ENCODE measurements at regions not wholly inside any gene's neighbourhood (a gene's known extent, or its start where the extent isn't known, plus 50 kb on each side); places are given as distances from the start of the nearest gene placed in this dataset.

DNA sequence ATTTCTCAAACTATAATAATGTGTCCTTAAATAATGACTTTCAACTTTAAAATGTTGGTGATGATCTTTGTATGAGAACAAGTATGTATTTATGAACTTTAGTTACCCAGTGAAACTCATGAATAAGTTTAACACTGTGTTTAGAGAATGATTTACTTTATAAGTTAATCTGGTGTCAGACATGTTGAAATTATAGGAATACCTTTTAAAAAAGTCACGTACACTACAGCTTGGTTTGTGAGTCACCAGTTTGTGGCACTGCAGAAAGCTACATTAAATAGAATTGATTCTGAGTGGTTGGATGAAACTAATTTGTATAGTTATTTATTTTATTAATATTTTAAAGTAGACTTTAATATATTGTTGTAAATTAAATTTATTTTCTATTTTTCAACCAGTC lies 1366.2 kb upstream of the PCDH20 start:
- no peak for TF ChIP-seq POLR2A (IDR thresholded peaks at IDR 0.05)
- TF ChIP-seq, protein P1, sequence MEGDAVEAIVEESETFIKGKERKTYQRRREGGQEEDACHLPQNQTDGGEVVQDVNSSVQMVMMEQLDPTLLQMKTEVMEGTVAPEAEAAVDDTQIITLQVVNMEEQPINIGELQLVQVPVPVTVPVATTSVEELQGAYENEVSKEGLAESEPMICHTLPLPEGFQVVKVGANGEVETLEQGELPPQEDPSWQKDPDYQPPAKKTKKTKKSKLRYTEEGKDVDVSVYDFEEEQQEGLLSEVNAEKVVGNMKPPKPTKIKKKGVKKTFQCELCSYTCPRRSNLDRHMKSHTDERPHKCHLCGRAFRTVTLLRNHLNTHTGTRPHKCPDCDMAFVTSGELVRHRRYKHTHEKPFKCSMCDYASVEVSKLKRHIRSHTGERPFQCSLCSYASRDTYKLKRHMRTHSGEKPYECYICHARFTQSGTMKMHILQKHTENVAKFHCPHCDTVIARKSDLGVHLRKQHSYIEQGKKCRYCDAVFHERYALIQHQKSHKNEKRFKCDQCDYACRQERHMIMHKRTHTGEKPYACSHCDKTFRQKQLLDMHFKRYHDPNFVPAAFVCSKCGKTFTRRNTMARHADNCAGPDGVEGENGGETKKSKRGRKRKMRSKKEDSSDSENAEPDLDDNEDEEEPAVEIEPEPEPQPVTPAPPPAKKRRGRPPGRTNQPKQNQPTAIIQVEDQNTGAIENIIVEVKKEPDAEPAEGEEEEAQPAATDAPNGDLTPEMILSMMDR (IDR thresholded peaks at IDR 0.05), result no peak
